Nephron (organoid): ENCODE measurements at regions not wholly inside any gene's neighbourhood (a gene's known extent, or its start where the extent isn't known, plus 50 kb on each side); places are given as distances from the start of the nearest gene placed in this dataset.

Experiments
- H3K27ac Mint-ChIP-seq, 3 experiments: 2 replicates each; pipeline ENCODE4 v1.8.0; 2020; ENCODE audit warnings: mixed read lengths in 3 of 3, mild to moderate bottlenecking in 2 of 3, moderate library complexity in 1 of 3
- H3K27me3 Mint-ChIP-seq: 2 replicates; pipeline ENCODE4 v1.8.0; 2021; ENCODE audit warnings: low read depth, mild to moderate bottlenecking, moderate library complexity, mixed read lengths
- H3K36me3 Mint-ChIP-seq: 2 replicates; pipeline ENCODE4 v1.8.0; 2020; ENCODE audit warnings: low read depth, mixed read lengths
- H3K4me1 Mint-ChIP-seq: 2 replicates; pipeline ENCODE4 v1.8.0; 2020; ENCODE audit warnings: mixed read lengths
- H3K4me3 Mint-ChIP-seq, 3 experiments: 2 replicates each; pipeline ENCODE4 v1.8.0; 2020; ENCODE audit warnings: mild to moderate bottlenecking in 3 of 3, mixed read lengths in 3 of 3, moderate library complexity in 2 of 3
- H3K9me3 Mint-ChIP-seq: 2 replicates; pipeline ENCODE4 v1.8.0; 2020; ENCODE audit warnings: mixed read lengths
- CTCF ChIP-seq, 3 experiments: fragments of 200-600 bp; sonication (generic); IDR thresholded peaks; one replicate each; pipeline ENCODE4 v1.5.0; 2021; ENCODE audit warnings: antibody characterized with exemption in 3 of 3; ENCODE audit not compliant: unreplicated experiment in 3 of 3

- H3K36me3 Mint-ChIP-seq: no peaks in the 10 kb centered on the region
- TF ChIP-seq CTCF (IDR thresholded peaks at IDR 0.05; ENCODE audit: unreplicated experiment in 3 of 3): no peak
- H3K4me3 Mint-ChIP-seq: no peak overlapping the region
- H3K4me1 Mint-ChIP-seq: peaks cover 10% of the 10 kb centered on the region
- peaks cover 4% of the 10 kb centered on the region for H3K27me3 Mint-ChIP-seq
- H3K9me3 Mint-ChIP-seq: peaks cover 5% of the 10 kb centered on the region
- H3K27ac Mint-ChIP-seq: no peak overlapping the region
Measured at GRCh38 chr11:97794876-97795275, 1225.9 kb upstream of the CNTN5 start.

GRCh38 chr11:97800891-97801290 is 1219.9 kb upstream of the CNTN5 start:
- no peaks in the 10 kb centered on the region for H3K9me3 Mint-ChIP-seq
- H3K36me3 Mint-ChIP-seq: no peaks in the 10 kb centered on the region
- H3K4me3 Mint-ChIP-seq: no peak overlapping the region

GRCh38 chr11:97814325-97814959 is 1206.3 kb upstream of the CNTN5 start:
- H3K4me3 Mint-ChIP-seq: no peak overlapping the region
- H3K9me3 Mint-ChIP-seq: peaks cover 5% of the 10 kb centered on the region
- H3K36me3 Mint-ChIP-seq: no peaks in the 10 kb centered on the region
- H3K27me3 Mint-ChIP-seq: no peaks in the 10 kb centered on the region
- TF ChIP-seq CTCF (IDR thresholded peaks at IDR 0.05; ENCODE audit: unreplicated experiment in 3 of 3): no peak
- H3K27ac Mint-ChIP-seq: no peak overlapping the region
- H3K4me1 Mint-ChIP-seq: no peaks in the 10 kb centered on the region

More at GRCh38 chr11:97800891-97801290, 1219.9 kb upstream of the CNTN5 start:
- no peak for TF ChIP-seq CTCF (IDR thresholded peaks at IDR 0.05; ENCODE audit: unreplicated experiment in 3 of 3)
- Mint-ChIP-seq H3K27ac (no peak overlapping the region), H3K4me1 (peaks cover 10% of the 10 kb centered on the region), H3K27me3 (peaks cover 4% of the 10 kb centered on the region)

- Mint-ChIP-seq H3K4me1 (no peaks in the 10 kb centered on the region), H3K36me3 (no peaks in the 10 kb centered on the region), H3K27me3 (no peaks in the 10 kb centered on the region), H3K27ac (no peak overlapping the region), H3K9me3 (no peaks in the 10 kb centered on the region), H3K4me3 (no peak overlapping the region)
- no peak for TF ChIP-seq CTCF (IDR thresholded peaks at IDR 0.05; ENCODE audit: unreplicated experiment in 3 of 3)
Measured at GRCh38 chr11:97815667-97816066, 1205.1 kb upstream of the CNTN5 start.

GRCh38 chr11:97832451-97832850 is 1188.3 kb upstream of the CNTN5 start:
- H3K27ac Mint-ChIP-seq: no peak overlapping the region
- H3K4me3 Mint-ChIP-seq: no peak overlapping the region
- H3K9me3 Mint-ChIP-seq: no peaks in the 10 kb centered on the region

More at GRCh38 chr11:97832451-97832850, 1188.3 kb upstream of the CNTN5 start:
- H3K4me1 Mint-ChIP-seq: no peaks in the 10 kb centered on the region
- TF ChIP-seq CTCF (IDR thresholded peaks at IDR 0.05; ENCODE audit: unreplicated experiment in 3 of 3): no peak
- H3K27me3 Mint-ChIP-seq: no peaks in the 10 kb centered on the region
- H3K36me3 Mint-ChIP-seq: no peaks in the 10 kb centered on the region
